ENCODE measurements at regions not wholly inside any gene's neighbourhood (a gene's known extent, or its start where the extent isn't known, plus 50 kb on each side); places are given as distances from the start of the nearest gene placed in this dataset.

DNA sequence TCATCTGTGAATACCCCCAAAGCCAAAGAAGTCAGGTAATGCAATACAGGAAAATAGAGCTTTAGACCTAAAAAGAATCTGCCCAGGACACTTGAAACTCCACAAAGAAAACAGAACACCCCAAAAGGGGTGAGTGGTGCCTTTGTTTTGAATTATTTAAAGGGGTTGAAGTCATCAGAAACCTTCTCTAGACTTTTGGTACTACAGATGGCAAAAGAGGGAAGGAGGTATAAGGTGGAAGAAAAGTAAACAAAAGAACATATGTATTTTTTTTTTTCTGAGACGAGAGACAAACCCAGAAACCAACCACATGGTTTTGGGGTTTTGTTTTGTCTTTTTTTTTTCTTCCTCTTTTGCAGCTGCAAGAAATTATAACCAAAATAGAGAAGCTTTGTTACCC, 1477.8 kb downstream of the C4orf33 start:
- TF ChIP-seq, protein P1, sequence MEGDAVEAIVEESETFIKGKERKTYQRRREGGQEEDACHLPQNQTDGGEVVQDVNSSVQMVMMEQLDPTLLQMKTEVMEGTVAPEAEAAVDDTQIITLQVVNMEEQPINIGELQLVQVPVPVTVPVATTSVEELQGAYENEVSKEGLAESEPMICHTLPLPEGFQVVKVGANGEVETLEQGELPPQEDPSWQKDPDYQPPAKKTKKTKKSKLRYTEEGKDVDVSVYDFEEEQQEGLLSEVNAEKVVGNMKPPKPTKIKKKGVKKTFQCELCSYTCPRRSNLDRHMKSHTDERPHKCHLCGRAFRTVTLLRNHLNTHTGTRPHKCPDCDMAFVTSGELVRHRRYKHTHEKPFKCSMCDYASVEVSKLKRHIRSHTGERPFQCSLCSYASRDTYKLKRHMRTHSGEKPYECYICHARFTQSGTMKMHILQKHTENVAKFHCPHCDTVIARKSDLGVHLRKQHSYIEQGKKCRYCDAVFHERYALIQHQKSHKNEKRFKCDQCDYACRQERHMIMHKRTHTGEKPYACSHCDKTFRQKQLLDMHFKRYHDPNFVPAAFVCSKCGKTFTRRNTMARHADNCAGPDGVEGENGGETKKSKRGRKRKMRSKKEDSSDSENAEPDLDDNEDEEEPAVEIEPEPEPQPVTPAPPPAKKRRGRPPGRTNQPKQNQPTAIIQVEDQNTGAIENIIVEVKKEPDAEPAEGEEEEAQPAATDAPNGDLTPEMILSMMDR (IDR thresholded peaks at IDR 0.05), result no peak
- Mint-ChIP-seq H3K36me3 (ENCODE audit: unreplicated experiment) (no peaks in the 10 kb centered on the region), H3K27me3 (ENCODE audit: unreplicated experiment) (no peaks in the 10 kb centered on the region), H3K9me3 (ENCODE audit: unreplicated experiment) (no peaks in the 10 kb centered on the region), H3K27ac (ENCODE audit: unreplicated experiment) (no peak overlapping the region), H3K4me3 (ENCODE audit: unreplicated experiment) (no peak overlapping the region), H3K4me1 (ENCODE audit: unreplicated experiment) (no peaks in the 10 kb centered on the region)
- no peak for DNase-seq (ENCODE audit: extremely low spot score, unreplicated experiment)

DNA sequence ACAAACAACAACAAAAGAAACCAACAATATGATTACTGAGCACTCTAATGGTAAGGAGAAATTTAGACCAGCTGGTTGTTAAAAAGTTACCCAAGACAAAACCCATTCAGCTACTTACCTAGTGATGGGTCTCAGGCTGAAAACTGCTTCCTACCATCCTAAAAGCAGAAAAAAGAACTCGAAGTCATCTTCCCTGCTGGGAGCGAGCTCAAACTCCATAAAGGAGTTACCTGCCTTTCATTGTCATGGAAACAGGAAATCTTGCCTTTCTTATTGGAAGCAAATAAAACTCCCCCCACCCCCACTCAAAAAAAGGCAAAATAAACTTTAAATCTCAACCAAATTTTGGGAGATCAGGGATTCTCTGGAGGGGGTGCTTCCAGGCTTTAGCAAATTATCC, 1478.3 kb downstream of the C4orf33 start:
- no peaks in the 10 kb centered on the region for H3K9me3 Mint-ChIP-seq (ENCODE audit: unreplicated experiment)
- TF ChIP-seq, protein P1 (IDR thresholded peaks at IDR 0.05), result no peak
- H3K36me3 Mint-ChIP-seq (ENCODE audit: unreplicated experiment), result no peaks in the 10 kb centered on the region
- no peak for DNase-seq (ENCODE audit: extremely low spot score, unreplicated experiment)
- H3K4me1 Mint-ChIP-seq (ENCODE audit: unreplicated experiment), result no peaks in the 10 kb centered on the region
- H3K4me3 Mint-ChIP-seq (ENCODE audit: unreplicated experiment), result no peak overlapping the region
- H3K27ac Mint-ChIP-seq (ENCODE audit: unreplicated experiment), result no peak overlapping the region
- no peaks in the 10 kb centered on the region for H3K27me3 Mint-ChIP-seq (ENCODE audit: unreplicated experiment)

DNA sequence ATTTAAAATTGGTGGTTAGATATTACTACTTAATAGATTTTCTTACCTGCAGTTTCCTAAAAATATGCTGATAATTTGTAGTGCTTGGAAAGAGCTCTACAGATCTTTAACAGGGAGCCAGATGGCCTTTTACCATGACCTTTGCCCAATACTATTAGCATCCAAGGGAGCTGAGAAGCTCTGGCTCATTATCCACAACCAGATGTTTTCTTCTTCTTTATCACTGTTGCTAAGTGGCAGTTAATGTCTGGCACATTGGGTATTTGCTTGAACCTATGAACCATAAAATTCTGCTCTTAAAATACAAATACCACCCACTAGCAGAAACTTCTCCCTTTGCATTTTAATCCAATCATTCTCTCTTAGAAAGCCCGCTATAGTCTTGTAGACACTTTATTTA, 1480.3 kb downstream of the C4orf33 start:
- Mint-ChIP-seq H3K9me3 (ENCODE audit: unreplicated experiment) (no peaks in the 10 kb centered on the region), H3K36me3 (ENCODE audit: unreplicated experiment) (no peaks in the 10 kb centered on the region), H3K27ac (ENCODE audit: unreplicated experiment) (no peak overlapping the region), H3K4me3 (ENCODE audit: unreplicated experiment) (no peak overlapping the region), H3K4me1 (ENCODE audit: unreplicated experiment) (no peaks in the 10 kb centered on the region), H3K27me3 (ENCODE audit: unreplicated experiment) (no peaks in the 10 kb centered on the region)
- DNase-seq (ENCODE audit: extremely low spot score, unreplicated experiment), result no peak
- TF ChIP-seq, protein P1 (IDR thresholded peaks at IDR 0.05), result no peak

DNA sequence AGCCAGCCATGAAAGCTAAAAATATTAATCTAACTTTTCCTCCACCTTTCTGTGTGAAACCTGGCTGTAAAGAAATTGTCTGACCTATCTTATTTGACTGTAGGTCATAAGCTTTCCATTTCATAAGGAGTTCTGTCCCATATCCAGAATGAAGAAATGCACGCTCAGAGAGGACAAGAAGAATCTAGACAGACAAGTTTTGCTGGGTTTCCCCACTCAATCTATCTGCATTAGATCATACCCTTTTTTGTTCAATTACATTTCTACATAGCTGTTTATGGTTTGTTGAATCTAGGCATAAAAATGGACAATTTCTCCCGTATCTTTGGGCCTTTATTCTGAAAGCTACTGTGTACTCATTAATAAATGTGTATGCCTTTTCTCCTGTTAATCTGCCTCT, 1495.1 kb downstream of the C4orf33 start:
- Mint-ChIP-seq H3K9me3 (ENCODE audit: unreplicated experiment) (peaks cover 7% of the 10 kb centered on the region), H3K4me1 (ENCODE audit: unreplicated experiment) (no peaks in the 10 kb centered on the region), H3K36me3 (ENCODE audit: unreplicated experiment) (no peaks in the 10 kb centered on the region), H3K27me3 (ENCODE audit: unreplicated experiment) (no peaks in the 10 kb centered on the region), H3K4me3 (ENCODE audit: unreplicated experiment) (no peak overlapping the region), H3K27ac (ENCODE audit: unreplicated experiment) (no peak overlapping the region)
- no peak for DNase-seq (ENCODE audit: extremely low spot score, unreplicated experiment)
- TF ChIP-seq, protein P1 (IDR thresholded peaks at IDR 0.05), result no peak

DNA sequence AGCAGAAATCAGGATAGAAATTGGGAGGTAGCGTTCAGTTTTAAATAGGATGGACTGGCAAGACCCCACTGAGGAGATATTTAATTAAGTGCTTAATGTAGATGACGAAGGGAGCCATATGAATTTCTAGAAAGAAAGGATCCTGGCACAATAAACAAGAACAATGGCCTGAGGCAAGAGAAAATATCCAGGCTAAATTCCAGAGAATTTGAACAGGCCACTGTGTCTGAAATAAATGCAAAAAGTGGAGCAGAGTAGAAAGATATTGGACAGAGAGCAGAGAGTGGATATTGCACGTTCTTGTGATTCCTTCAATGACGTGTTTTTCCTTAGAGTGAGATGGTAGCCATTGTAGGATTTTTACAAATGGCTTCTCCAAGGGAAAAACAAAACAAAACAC, 1504.8 kb downstream of the C4orf33 start:
- Mint-ChIP-seq H3K27ac (ENCODE audit: unreplicated experiment) (no peak overlapping the region), H3K27me3 (ENCODE audit: unreplicated experiment) (no peaks in the 10 kb centered on the region)

More for the DNA sequence above, 1504.8 kb downstream of the C4orf33 start:
- no peak for DNase-seq (ENCODE audit: extremely low spot score, unreplicated experiment)
- Mint-ChIP-seq H3K9me3 (ENCODE audit: unreplicated experiment) (peaks cover 6% of the 10 kb centered on the region), H3K36me3 (ENCODE audit: unreplicated experiment) (no peaks in the 10 kb centered on the region), H3K4me1 (ENCODE audit: unreplicated experiment) (peaks cover 7% of the 10 kb centered on the region), H3K4me3 (ENCODE audit: unreplicated experiment) (no peak overlapping the region)
- TF ChIP-seq, protein P1 (IDR thresholded peaks at IDR 0.05), result no peak
